Retinal pigment epithelial cell (primary cell): ENCODE measurements at regions not wholly inside any gene's neighbourhood (a gene's known extent, or its start where the extent isn't known, plus 50 kb on each side); places are given as distances from the start of the nearest gene placed in this dataset.

Source experiments
- DNase-seq: peaks from one replicate; pipeline ENCODE4 v3.0.0-alpha.2; 2010; ENCODE audit warnings: low read depth
- H3K4me3 ChIP-seq: 2 replicates; pipeline ENCODE4 v1.5.1; 2011; ENCODE audit warnings: mild to moderate bottlenecking, low read length, control low read depth, moderate library complexity
- CTCF ChIP-seq: conservative IDR thresholded peaks from 2 replicates; pipeline ENCODE4 v1.5.1; 2011; ENCODE audit warnings: low read depth, low read length, control low read depth, inconsistent platforms

DNA sequence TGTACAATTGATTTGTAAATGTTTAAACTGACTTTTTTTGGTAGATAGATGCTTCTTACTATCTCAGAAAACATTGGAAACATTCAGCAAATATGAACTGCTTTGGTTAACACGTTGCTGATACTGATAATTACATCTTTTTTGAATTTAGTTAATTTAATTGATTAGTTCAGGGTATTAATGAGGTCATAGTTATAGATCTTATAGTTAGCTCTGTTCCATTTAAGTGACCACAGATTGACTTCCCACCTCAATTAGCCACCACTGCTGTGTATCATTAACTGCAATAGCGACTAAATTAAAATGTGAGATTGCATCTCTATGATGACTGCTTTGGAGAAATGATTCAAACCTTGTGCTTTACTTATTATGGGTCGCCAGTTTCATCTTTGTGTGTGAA lies 407.1 kb upstream of the EDIL3 start:
- no peak for TF ChIP-seq CTCF
- no peak for DNase-seq

GRCh38 chr5:84791138-84791537 lies 406.5 kb upstream of the EDIL3 start:
- no peak overlapping the region for H3K4me3 ChIP-seq
- DNase-seq: no peak
- no peak for TF ChIP-seq CTCF

More for the DNA sequence above, 407.1 kb upstream of the EDIL3 start:
- H3K4me3 ChIP-seq: no peak overlapping the region

GRCh38 chr5:84790406-84790805 lies 405.7 kb upstream of the EDIL3 start:
- no peak for TF ChIP-seq CTCF
- DNase-seq: no peak
- no peak overlapping the region for H3K4me3 ChIP-seq

GRCh38 chr5:84783003-84783402 lies 398.3 kb upstream of the EDIL3 start:
- no peak for DNase-seq
- no peak for TF ChIP-seq CTCF
- no peak overlapping the region for H3K4me3 ChIP-seq

DNA sequence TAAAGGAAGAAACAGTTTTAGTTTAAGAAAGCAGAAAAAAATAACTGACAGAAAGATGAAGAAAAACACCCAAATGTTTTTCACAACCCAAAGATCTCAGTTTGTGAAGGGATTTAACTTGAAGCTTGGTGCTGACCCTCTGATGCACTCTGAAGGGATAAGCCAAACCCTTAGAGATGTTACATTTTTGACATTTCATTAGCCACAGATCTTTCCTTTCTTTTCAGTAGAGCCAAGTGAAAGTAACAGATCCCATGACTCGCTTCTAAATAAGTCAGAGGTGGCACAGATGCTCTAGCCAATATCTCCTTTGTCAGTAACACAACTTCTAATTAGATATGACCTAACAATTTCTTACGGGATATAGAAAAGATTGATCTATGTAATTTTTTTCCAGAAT lies 394.5 kb upstream of the EDIL3 start:
- no peak for TF ChIP-seq CTCF
- no peak overlapping the region for H3K4me3 ChIP-seq
- peak; percentile 31 for DNase-seq

- H3K4me3 ChIP-seq: no peak overlapping the region
- no peak for TF ChIP-seq CTCF
- DNase-seq: no peak
These were observed 379.5 kb upstream of the EDIL3 start for GRCh38 chr5:84764227-84764626.

DNA sequence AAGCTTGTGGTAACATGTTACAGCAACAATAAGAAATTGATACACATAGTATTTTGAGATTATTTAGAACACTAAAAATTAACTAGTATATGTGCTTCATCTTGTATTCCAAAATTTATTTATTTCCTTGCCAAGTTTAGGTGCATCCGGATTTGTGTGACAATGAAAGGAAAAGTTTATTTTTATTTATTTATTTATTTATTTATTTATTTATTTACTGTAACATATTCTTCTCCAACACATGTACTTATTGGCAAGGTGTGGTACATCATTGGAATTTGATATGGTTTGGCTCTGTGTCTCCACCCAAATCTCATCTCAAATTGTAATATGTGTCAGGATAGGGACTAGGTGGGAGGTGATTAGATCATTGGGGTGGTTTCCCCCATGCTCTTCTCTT lies 373.3 kb upstream of the EDIL3 start:
- no peak for TF ChIP-seq CTCF
- no peak for DNase-seq
- H3K4me3 ChIP-seq: no peak overlapping the region
